C4-2B (cell line): ENCODE measurements at regions not wholly inside any gene's neighbourhood (a gene's known extent, or its start where the extent isn't known, plus 50 kb on each side); places are given as distances from the start of the nearest gene placed in this dataset.

Experiments used
- H3K27ac ChIP-seq: fragments of 450-650 bp; 2 replicates; pipeline ENCODE4 v1.5.1; 2017
- ZFX ChIP-seq: fragments of 450-650 bp; IDR thresholded peaks from 2 replicates; pipeline ENCODE4 v1.6.1; 2017
- TF ChIP-seq, protein P1 (sequence below): fragments of 450-650 bp; conservative IDR thresholded peaks from 2 replicates; pipeline ENCODE4 v1.5.1; 2017; ENCODE audit warnings: mild to moderate bottlenecking

DNA sequence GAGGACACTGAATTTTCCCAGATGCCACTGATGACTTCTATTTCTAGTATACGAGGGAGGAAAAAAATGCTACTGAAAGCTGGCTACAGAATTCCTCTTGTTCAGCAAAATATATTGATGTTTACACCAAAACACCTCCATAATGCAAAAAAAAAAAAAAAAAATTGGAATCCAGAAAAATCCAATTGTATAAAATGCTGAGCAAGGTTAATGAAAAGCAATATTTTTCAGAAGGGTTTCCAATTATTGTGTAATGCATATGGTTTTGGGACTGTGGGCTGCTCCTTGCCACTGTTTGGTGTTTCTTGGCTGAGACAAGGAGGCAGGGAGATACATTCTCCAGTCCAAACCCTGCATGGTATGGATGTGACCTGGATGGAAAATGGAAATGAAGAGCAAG lies 83.8 kb downstream of the LSM5 start:
- TF ChIP-seq ZFX, result no peak
- H3K27ac ChIP-seq, result no peak overlapping the region

DNA sequence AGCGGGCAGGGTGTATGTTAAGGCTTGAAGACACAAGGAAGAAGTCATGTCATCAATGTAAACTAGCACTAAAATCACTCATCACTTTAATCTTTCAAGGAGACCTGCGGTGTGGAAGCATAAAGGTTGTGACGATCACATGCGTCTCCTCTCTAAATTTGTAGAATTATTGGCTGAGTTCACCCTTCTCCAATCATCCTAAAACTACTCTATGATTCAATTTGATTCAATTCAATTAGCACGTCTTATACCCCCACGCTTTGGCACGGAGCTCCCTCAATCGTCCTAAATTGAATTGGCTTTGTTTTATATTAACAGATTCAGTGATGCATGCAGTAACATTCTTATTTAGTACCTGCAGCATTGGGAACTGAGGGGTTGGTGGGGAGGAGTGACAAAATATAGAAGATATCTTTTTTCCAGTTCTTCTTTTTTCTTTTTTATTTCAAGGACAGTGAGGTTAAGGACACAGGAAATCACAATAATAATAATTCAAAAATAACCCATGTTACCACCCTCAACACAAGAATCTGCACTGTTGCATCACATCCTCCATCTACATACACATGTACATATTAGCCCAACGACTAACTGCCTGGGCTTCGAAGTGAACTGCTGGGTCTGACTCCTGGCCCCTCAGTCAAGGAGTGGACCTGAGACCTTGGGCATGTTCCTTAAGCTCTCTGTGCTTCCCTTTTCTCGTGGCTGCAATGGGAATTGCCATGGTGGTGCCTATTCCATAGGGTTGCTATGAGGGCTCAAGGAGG lies 86.5 kb downstream of the LSM5 start:
- TF ChIP-seq, protein P1, sequence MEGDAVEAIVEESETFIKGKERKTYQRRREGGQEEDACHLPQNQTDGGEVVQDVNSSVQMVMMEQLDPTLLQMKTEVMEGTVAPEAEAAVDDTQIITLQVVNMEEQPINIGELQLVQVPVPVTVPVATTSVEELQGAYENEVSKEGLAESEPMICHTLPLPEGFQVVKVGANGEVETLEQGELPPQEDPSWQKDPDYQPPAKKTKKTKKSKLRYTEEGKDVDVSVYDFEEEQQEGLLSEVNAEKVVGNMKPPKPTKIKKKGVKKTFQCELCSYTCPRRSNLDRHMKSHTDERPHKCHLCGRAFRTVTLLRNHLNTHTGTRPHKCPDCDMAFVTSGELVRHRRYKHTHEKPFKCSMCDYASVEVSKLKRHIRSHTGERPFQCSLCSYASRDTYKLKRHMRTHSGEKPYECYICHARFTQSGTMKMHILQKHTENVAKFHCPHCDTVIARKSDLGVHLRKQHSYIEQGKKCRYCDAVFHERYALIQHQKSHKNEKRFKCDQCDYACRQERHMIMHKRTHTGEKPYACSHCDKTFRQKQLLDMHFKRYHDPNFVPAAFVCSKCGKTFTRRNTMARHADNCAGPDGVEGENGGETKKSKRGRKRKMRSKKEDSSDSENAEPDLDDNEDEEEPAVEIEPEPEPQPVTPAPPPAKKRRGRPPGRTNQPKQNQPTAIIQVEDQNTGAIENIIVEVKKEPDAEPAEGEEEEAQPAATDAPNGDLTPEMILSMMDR, result no peak
- no peak overlapping the region for H3K27ac ChIP-seq

DNA sequence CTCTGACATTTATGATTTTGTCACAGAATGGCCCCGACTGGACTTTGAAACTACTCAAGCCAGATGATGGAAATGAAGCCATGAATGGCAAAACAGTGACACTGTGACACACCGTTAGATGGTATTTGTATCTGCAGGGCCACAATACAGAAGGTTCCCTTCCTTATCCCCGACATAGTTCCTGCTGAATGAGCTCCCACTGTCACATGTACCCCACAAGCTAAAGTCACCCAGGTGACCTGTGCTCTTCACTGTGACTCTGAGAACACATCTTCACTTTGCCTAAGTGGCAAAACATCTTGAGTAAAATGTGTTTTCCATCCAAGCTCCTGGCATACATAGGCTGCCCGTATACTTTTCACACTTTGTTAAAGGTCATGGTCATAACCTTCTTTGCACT lies 89.5 kb downstream of the LSM5 start:
- no peak overlapping the region for H3K27ac ChIP-seq
- TF ChIP-seq, protein P1, result no peak
- no peak for TF ChIP-seq ZFX

DNA sequence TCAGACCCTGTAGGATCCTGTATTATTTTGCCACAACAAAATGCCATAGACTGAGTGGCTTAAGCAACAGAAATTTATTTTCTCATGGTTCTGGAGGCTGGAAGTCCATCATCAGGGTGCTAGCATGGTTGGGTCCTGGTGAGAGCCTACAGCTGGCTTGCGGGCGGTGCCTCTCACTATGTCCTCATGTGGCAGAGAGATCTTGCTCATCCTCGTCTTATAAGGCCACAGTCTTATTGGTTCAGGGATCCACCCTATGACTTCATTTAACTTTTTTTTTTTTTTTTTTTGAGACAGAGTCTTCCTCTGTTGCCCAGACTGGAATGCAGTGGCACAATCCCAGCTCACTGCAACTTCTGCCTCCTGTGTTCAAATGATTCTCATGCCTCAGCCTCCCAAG lies 90.9 kb downstream of the LSM5 start:
- TF ChIP-seq, protein P1, result no peak
- no peak for TF ChIP-seq ZFX
- no peak overlapping the region for H3K27ac ChIP-seq

DNA sequence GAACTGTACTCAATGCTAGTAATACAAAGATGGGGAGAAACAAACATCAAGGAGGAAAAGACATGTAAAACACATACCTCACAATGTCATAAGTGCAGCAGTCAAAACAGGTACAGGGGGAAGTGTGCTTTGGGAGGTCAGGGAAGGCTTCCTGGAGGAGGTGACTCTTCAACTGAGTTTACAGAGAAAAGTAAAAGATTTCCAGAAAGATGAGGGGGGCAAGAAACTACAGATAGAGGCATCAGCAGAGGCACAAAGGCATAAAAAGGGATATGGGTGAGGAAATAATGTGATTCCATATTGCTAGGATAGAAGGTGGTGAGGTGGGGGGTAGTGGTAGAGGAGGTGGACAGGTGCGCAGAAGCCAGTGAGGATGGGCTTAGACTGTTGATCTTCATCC lies 95.0 kb downstream of the LSM5 start:
- no peak overlapping the region for H3K27ac ChIP-seq
- TF ChIP-seq, protein P1, result no peak
- TF ChIP-seq ZFX, result no peak

DNA sequence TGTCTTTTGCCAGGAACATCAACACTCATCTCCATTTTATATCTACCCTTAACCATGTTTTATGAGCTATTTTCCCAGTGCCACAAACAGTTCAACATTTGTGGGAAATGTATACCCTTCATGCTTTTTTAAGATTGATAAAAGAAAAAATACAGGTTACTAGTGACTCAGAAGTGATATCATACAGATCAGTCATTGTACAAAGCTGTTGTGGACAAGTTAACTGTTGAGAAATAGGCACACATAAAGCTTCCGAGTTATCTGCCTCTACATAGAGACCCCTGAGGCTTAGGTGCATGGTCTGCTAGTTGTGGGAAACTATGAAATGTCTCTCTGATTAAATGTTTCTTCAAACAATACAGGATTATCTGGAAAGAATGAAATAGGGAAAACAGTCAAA lies 96.3 kb downstream of the LSM5 start:
- no peak overlapping the region for H3K27ac ChIP-seq
- TF ChIP-seq, protein P1, result no peak
- no peak for TF ChIP-seq ZFX

DNA sequence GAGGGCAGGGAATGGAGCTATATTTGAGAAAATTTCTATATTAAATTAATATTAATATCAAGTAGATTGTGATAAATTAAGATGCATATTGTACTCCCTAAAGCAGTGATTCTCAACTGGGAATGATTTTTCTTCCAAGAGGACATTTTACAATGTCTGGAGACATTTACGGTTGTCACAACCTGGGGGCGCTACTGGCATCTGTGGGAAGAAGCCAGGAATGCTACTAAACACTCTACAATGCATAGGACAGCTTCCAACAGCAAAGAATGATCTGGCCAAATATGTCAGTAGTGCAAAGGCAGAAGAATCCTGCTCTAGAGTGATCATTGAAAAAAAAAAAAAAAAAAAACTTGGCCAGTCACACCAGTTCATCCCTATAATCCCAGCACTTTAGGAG lies 100.0 kb downstream of the LSM5 start:
- no peak overlapping the region for H3K27ac ChIP-seq
- TF ChIP-seq, protein P1, result no peak
- TF ChIP-seq ZFX, result no peak

DNA sequence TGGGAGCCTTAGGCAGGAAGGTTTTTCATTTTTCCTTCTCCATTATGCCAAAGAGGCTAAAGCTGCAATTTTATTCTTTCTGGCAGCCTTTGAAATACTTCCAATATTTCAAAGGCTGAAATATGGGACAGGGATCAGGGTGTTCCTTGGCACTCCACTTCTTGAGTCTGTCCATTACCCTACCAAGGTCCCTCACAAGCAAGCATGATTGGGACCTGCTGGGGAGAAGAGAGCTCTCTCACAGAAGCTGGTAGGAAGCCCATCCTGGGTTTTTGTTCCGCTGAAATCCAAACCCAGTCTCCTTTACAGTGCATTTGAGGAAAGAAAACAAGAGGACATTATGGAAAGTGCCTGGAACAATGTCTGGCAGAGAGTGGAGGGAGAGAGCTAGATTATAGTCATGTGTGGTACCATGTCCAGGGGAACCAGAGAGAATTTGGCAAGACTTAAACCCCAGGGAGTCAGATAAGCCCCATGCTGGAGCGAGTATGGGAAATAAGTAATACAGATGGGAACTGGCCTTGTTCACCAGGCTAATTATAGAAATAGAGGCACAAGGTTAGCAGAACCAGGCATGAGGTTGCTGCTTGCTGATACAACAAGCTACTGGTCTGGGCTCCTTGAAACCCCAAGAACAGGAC lies 104.7 kb downstream of the LSM5 start:
- TF ChIP-seq, protein P1, result no peak
- no peak for TF ChIP-seq ZFX
- no peak overlapping the region for H3K27ac ChIP-seq
